HEK293 (cell line): ENCODE measurements at regions not wholly inside any gene's neighbourhood (a gene's known extent, or its start where the extent isn't known, plus 50 kb on each side); places are given as distances from the start of the nearest gene placed in this dataset.

Experiments used
- KLF16 ChIP-seq: fragments of 450-650 bp; formaldehyde crosslinking; IDR thresholded peaks from 2 replicates; pipeline ENCODE4 v1.5.1; 2017; ENCODE audit warnings: missing biosample characterization, missing genetic modification characterization
- KLF7 ChIP-seq: fragments of 450-650 bp; formaldehyde crosslinking; IDR thresholded peaks from 2 replicates; pipeline ENCODE4 v1.5.1; 2016; ENCODE audit warnings: missing biosample characterization, missing genetic modification characterization, borderline replicate concordance
- SETDB1 ChIP-seq: IDR thresholded peaks from one replicate; pipeline ENCODE4 v1.6.1; 2017; ENCODE audit warnings: mild to moderate bottlenecking, low read length, moderate library complexity, mixed read lengths; ENCODE audit not compliant: insufficient read length
- ZBTB49 ChIP-seq: fragments of 450-650 bp; formaldehyde crosslinking; IDR thresholded peaks from 2 replicates; pipeline ENCODE4 v1.5.1; 2016; ENCODE audit warnings: missing biosample characterization, missing genetic modification characterization, low read depth
- ZBTB8A ChIP-seq: fragments of 450-650 bp; formaldehyde crosslinking; IDR thresholded peaks from 2 replicates; pipeline ENCODE4 v1.5.1; 2016; ENCODE audit warnings: missing biosample characterization, missing genetic modification characterization
- ZNF416 ChIP-seq: fragments of 450-650 bp; formaldehyde crosslinking; IDR thresholded peaks from 2 replicates; pipeline ENCODE4 v1.5.1; 2016; ENCODE audit warnings: missing biosample characterization, missing genetic modification characterization
- ZNF521 ChIP-seq: fragments of 450-650 bp; formaldehyde crosslinking; IDR thresholded peaks from 2 replicates; pipeline ENCODE4 v1.5.1; 2017; ENCODE audit warnings: missing biosample characterization, mild to moderate bottlenecking, missing genetic modification characterization
- ZSCAN5A ChIP-seq: fragments of 450-650 bp; formaldehyde crosslinking; IDR thresholded peaks from 2 replicates; pipeline ENCODE4 v1.5.1; 2016; ENCODE audit warnings: missing biosample characterization, missing genetic modification characterization
- TF ChIP-seq, protein P1 (sequence below): fragments of 450-650 bp; formaldehyde crosslinking; IDR thresholded peaks from 2 replicates; pipeline ENCODE4 v1.5.1; 2016; ENCODE audit warnings: missing biosample characterization, missing genetic modification characterization

GRCh38 chr4:32002037-32002747 is 1282.0 kb downstream of the PCDH7 start:
- TF ChIP-seq, protein P1, sequence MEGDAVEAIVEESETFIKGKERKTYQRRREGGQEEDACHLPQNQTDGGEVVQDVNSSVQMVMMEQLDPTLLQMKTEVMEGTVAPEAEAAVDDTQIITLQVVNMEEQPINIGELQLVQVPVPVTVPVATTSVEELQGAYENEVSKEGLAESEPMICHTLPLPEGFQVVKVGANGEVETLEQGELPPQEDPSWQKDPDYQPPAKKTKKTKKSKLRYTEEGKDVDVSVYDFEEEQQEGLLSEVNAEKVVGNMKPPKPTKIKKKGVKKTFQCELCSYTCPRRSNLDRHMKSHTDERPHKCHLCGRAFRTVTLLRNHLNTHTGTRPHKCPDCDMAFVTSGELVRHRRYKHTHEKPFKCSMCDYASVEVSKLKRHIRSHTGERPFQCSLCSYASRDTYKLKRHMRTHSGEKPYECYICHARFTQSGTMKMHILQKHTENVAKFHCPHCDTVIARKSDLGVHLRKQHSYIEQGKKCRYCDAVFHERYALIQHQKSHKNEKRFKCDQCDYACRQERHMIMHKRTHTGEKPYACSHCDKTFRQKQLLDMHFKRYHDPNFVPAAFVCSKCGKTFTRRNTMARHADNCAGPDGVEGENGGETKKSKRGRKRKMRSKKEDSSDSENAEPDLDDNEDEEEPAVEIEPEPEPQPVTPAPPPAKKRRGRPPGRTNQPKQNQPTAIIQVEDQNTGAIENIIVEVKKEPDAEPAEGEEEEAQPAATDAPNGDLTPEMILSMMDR (tag by site-specific recombination), result no peak
- TF ChIP-seq ZNF416 (tag by site-specific recombination), result no peak
- TF ChIP-seq KLF16, result no peak
- no peak for TF ChIP-seq ZBTB8A (tag by site-specific recombination)
- TF ChIP-seq ZNF521 (tag by site-specific recombination), result no peak
- no peak for TF ChIP-seq SETDB1
- TF ChIP-seq ZSCAN5A (tag by site-specific recombination), result no peak
- TF ChIP-seq ZBTB49 (tag by site-specific recombination), result no peak
- no peak for TF ChIP-seq KLF7
